ENCODE measurements at regions not wholly inside any gene's neighbourhood (a gene's known extent, or its start where the extent isn't known, plus 50 kb on each side); places are given as distances from the start of the nearest gene placed in this dataset.

DNA sequence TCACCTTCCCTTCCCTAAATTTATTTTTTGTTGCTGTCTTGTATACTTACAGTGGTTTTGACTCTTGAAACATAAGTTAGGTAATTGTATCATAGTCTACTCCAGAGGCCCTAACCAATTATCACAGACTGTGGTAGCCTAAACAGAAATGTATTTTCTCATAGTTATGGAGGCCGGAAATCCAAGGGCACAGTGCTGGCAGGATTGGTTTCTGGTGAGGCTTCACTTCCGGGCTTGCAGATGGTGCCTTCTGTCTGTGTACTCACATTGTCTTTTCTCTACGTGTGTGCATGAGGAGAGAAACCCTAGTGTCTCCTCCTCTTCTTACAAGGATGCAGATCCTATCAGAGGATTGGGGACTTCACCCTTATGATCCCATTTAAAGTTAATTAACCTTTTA is 290.2 kb upstream of the KCNMB2 start:
- FAIRE-seq = no peak
- Histone ChIP-seq H3K4me1 (ENCODE audit: insufficient read depth, low read length) (no peaks in the 10 kb centered on the region), H2AFZ (ENCODE audit: low read length) (peak overlapping the region; percentile 16), H3K4me2 (ENCODE audit: low read depth, low read length) (no peak overlapping the region), H3K36me3 (replicated peaks in 1 of 2; ENCODE audit: control insufficient read depth in 1 of 2, insufficient read depth in 2 of 2, low read length in 2 of 2) (no peaks in the 10 kb centered on the region), H4K20me1 (ENCODE audit: insufficient read depth, low read length) (no peaks in the 10 kb centered on the region), H3K27ac (ENCODE audit: extremely low read length, insufficient read depth, low read length) (no peak overlapping the region), H3K9ac (ENCODE audit: insufficient read depth, low read depth, low read length) (no peak overlapping the region), H3K4me3 (replicated peaks in 1 of 3; ENCODE audit: insufficient read depth in 1 of 3, low read depth in 2 of 3, low read length in 3 of 3) (no peak overlapping the region), H3K9me3 (ENCODE audit: low read length) (no peaks in the 10 kb centered on the region), H3K79me2 (ENCODE audit: insufficient read depth, low read length) (no peaks in the 10 kb centered on the region), H3K27me3 (ENCODE audit: control insufficient read depth in 1 of 2, insufficient read depth in 2 of 2, low read length in 2 of 2) (no peaks in the 10 kb centered on the region)
- DNase-seq (ENCODE audit: low spot score) = no peak
- no peak for ATAC-seq
- POLR2A ChIA-PET = no interaction called here
- BruUV-seq (replicated peaks) = no TSS peak
- CTCF ChIA-PET (ENCODE audit: low intra/inter-chr PET ratio, low total read pairs) = no interaction called here
- TF ChIP-seq JUN (CRISPR knock-in tag; IDR thresholded peaks at IDR 0.05) = no peak
- TF ChIP-seq MAX (IDR thresholded peaks at IDR 0.05) = no peak
- no peak for TF ChIP-seq ZBTB39 (CRISPR knock-in tag; IDR thresholded peaks at IDR 0.05)
- no peak for TF ChIP-seq ZNF44 (CRISPR knock-in tag; IDR thresholded peaks at IDR 0.05)
- no peak for TF ChIP-seq NCOA2 (CRISPR knock-in tag; IDR thresholded peaks at IDR 0.05)
- TF ChIP-seq HNRNPLL (IDR thresholded peaks at IDR 0.05; ENCODE audit: low read depth, low read length, poor library complexity, severe bottlenecking) = no peak
- TF ChIP-seq ZBTB21 (CRISPR knock-in tag; IDR thresholded peaks at IDR 0.05) = no peak
- no peak for TF ChIP-seq CBX5 (CRISPR knock-in tag; IDR thresholded peaks at IDR 0.05; ENCODE audit: borderline replicate concordance)
- TF ChIP-seq, protein P1, sequence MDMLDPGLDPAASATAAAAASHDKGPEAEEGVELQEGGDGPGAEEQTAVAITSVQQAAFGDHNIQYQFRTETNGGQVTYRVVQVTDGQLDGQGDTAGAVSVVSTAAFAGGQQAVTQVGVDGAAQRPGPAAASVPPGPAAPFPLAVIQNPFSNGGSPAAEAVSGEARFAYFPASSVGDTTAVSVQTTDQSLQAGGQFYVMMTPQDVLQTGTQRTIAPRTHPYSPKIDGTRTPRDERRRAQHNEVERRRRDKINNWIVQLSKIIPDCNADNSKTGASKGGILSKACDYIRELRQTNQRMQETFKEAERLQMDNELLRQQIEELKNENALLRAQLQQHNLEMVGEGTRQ (IDR thresholded peaks at IDR 0.05; ENCODE audit: low read depth, low read length) = no peak
- TF ChIP-seq, protein P1 (CRISPR knock-in tag; IDR thresholded peaks at IDR 0.05; ENCODE audit: borderline replicate concordance) = no peak
- no peak for TF ChIP-seq TMF1 (CRISPR knock-in tag; IDR thresholded peaks at IDR 0.05; ENCODE audit: low read depth)
- no peak for TF ChIP-seq HDAC1 (CRISPR knock-in tag; IDR thresholded peaks at IDR 0.05)
- TF ChIP-seq ZNF589 (CRISPR knock-in tag; conservative IDR thresholded peaks at IDR 0.05) = no peak
- WGBS (ENCODE audit: low lambda C conversion rate) = 3% methylated on average over 3 of the region's 3 CpGs
- in situ Hi-C loops (cut with HindIII; ENCODE audit: extremely low pct_ligation_motif_present, low pct_unique_long_range_greater_than_20kb) (no loop called here), intact Hi-C loops (cut with micrococcal nuclease; ENCODE audit: unreplicated experiment) (no loop called here)
